ENCODE measurements at regions not wholly inside any gene's neighbourhood (a gene's known extent, or its start where the extent isn't known, plus 50 kb on each side); places are given as distances from the start of the nearest gene placed in this dataset.
"Not testable (repeated sequence)": the region's sequence is repeated elsewhere in the genome, so short reads cannot be mapped to it uniquely, and the experiment has no call there.

DNA sequence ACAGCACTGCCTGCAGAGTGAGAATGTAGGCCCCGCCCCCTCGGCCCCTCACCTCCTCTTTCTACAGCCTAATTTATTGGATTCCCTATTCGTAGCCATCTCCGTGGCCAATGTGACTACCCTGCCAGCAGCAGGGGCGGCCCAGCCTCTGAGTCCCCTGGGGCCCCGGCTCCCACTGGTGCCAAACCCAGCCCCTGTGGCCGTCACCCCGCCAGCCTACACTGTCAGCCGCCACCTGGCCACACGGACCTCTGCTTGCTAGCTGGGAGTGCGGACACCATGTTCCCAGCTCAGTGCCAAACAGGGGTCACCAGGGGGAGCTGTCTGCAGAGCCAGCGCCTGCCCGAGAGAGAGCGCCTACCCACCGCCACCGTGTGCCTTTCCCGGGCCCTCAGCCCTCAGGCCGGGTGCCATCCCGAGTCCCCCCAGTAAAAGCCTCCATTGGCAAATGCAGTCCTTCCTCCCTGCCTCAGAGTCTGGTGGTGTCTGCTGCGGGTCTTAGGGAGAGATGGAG lies 201.1 kb downstream of the CCT8L2 start:
- TF ChIP-seq, protein P1, sequence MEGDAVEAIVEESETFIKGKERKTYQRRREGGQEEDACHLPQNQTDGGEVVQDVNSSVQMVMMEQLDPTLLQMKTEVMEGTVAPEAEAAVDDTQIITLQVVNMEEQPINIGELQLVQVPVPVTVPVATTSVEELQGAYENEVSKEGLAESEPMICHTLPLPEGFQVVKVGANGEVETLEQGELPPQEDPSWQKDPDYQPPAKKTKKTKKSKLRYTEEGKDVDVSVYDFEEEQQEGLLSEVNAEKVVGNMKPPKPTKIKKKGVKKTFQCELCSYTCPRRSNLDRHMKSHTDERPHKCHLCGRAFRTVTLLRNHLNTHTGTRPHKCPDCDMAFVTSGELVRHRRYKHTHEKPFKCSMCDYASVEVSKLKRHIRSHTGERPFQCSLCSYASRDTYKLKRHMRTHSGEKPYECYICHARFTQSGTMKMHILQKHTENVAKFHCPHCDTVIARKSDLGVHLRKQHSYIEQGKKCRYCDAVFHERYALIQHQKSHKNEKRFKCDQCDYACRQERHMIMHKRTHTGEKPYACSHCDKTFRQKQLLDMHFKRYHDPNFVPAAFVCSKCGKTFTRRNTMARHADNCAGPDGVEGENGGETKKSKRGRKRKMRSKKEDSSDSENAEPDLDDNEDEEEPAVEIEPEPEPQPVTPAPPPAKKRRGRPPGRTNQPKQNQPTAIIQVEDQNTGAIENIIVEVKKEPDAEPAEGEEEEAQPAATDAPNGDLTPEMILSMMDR (IDR thresholded peaks at IDR 0.05): not testable (repeated sequence)
- not testable (repeated sequence) for TF ChIP-seq POLR2AphosphoS5 (IDR thresholded peaks at IDR 0.05; ENCODE audit: low read depth, low read length)

All from Panc1 (cell line).